ENCODE measurements at regions not wholly inside any gene's neighbourhood (a gene's known extent, or its start where the extent isn't known, plus 50 kb on each side); places are given as distances from the start of the nearest gene placed in this dataset.

DNA sequence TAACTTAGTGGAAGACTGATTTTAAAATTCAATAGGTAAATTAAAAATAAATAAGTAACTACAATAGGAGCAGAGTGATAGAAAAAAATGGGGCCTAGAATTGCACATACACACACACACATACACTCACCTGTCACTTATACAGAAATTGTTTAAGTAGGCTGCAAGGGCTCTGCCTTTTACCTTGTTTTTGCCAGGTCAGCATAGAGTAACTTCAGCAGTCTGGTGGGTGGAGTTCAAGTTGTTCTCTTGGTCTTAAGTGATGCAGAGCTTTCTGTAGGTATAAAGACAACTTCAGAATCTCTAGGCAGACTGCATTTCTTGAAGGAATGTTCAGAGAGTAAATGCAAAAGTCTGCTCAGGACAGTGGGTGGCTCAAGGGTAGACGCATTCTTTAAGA, 457.0 kb downstream of the INHBA start:
- TF ChIP-seq, protein P1, sequence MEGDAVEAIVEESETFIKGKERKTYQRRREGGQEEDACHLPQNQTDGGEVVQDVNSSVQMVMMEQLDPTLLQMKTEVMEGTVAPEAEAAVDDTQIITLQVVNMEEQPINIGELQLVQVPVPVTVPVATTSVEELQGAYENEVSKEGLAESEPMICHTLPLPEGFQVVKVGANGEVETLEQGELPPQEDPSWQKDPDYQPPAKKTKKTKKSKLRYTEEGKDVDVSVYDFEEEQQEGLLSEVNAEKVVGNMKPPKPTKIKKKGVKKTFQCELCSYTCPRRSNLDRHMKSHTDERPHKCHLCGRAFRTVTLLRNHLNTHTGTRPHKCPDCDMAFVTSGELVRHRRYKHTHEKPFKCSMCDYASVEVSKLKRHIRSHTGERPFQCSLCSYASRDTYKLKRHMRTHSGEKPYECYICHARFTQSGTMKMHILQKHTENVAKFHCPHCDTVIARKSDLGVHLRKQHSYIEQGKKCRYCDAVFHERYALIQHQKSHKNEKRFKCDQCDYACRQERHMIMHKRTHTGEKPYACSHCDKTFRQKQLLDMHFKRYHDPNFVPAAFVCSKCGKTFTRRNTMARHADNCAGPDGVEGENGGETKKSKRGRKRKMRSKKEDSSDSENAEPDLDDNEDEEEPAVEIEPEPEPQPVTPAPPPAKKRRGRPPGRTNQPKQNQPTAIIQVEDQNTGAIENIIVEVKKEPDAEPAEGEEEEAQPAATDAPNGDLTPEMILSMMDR (IDR thresholded peaks at IDR 0.05), result no peak
- Histone ChIP-seq H3K9me3 (no peaks in the 10 kb centered on the region), H3K4me1 (ENCODE audit: control insufficient read depth in 1 of 2, insufficient read depth in 1 of 2, low read depth in 1 of 2, low read length in 1 of 2) (no peaks in the 10 kb centered on the region), H3K27me3 (no peaks in the 10 kb centered on the region), H3K36me3 (no peaks in the 10 kb centered on the region), H3K27ac (no peak overlapping the region), H3K4me3 (ENCODE audit: low read depth in 1 of 2, low read length in 1 of 2) (no peak overlapping the region)

DNA sequence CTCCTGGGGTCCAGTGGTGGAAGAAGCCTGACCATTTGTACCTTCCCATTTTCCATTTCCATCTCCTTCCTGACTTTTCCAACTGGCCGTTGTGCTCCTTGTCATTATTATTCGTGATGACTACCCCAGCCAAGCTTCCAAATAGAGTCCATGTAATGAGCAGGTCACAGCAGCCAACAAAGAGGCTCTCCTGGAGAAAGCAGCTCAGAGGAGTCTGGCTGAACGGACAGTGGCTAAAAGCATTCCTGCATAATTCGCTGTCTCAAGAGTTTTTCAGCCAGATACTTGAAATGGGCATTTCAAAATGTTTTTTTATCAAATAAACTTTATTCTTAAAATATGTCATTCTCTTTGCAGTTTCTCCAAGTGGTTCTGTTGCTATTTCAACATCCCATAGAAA, 458.6 kb downstream of the INHBA start:
- Histone ChIP-seq H3K27ac (no peak overlapping the region), H3K9me3 (no peaks in the 10 kb centered on the region), H3K27me3 (no peaks in the 10 kb centered on the region), H3K36me3 (no peaks in the 10 kb centered on the region), H3K4me3 (ENCODE audit: low read depth in 1 of 2, low read length in 1 of 2) (no peak overlapping the region), H3K4me1 (ENCODE audit: control insufficient read depth in 1 of 2, insufficient read depth in 1 of 2, low read depth in 1 of 2, low read length in 1 of 2) (no peaks in the 10 kb centered on the region)
- TF ChIP-seq, protein P1 (IDR thresholded peaks at IDR 0.05), result no peak

DNA sequence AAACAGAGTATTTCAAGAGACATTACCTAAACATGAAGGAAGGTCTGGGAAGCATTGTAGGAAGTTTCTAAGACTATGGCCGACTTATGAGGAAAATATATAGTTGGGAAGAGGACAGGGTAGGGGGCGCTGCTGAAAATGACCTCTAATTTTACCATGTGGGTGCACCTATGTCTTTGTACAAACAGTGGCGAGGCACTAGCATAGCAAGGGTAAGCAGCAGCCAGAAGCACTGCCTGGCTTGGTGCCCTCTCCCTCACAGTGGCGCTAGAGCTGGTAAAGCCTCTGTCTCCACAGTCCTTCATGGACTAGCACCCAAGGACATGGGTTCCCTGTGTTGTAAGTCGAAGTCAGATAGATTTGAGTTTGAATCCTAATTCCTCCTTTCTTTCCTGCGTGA, 461.2 kb downstream of the INHBA start:
- no peaks in the 10 kb centered on the region for H3K4me1 ChIP-seq (ENCODE audit: control insufficient read depth in 1 of 2, insufficient read depth in 1 of 2, low read depth in 1 of 2, low read length in 1 of 2)
- H3K27ac ChIP-seq, result no peak overlapping the region
- no peak overlapping the region for H3K4me3 ChIP-seq (ENCODE audit: low read depth in 1 of 2, low read length in 1 of 2)
- no peaks in the 10 kb centered on the region for H3K9me3 ChIP-seq
- no peaks in the 10 kb centered on the region for H3K36me3 ChIP-seq
- TF ChIP-seq, protein P1 (IDR thresholded peaks at IDR 0.05), result no peak
- no peaks in the 10 kb centered on the region for H3K27me3 ChIP-seq

- no peak overlapping the region for H3K27ac ChIP-seq
- H3K4me1 ChIP-seq (ENCODE audit: control insufficient read depth in 1 of 2, insufficient read depth in 1 of 2, low read depth in 1 of 2, low read length in 1 of 2), result no peaks in the 10 kb centered on the region
- no peak overlapping the region for H3K4me3 ChIP-seq (ENCODE audit: low read depth in 1 of 2, low read length in 1 of 2)
- H3K27me3 ChIP-seq, result no peaks in the 10 kb centered on the region
- no peaks in the 10 kb centered on the region for H3K36me3 ChIP-seq
- H3K9me3 ChIP-seq, result no peaks in the 10 kb centered on the region
- TF ChIP-seq, protein P1 (IDR thresholded peaks at IDR 0.05), result no peak
Measured at GRCh38 chr7:41239596-41239995, 463.3 kb downstream of the INHBA start.

DNA sequence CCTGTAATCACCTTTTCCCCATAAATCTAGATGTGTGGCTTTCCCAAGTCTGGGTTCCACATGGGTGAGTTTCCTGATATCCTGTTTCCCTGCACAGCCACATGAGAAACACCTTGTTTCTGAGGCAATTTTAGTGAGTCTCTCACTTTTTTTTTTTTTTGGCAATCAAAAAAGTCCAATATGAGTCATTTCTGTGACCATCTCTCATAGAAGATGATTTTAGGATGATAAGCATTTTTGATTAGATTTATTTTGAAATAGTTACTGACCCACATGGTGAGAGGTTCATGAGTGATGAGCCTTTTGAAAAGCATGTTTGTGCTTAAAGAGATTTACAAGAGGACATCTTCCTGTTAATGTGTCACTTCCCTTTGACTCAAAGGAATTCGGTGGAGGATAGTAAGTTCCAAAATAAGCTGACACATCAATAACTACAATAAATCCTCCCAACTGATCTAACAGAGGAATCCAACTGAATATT, 464.0 kb downstream of the INHBA start:
- Histone ChIP-seq H3K4me3 (ENCODE audit: low read depth in 1 of 2, low read length in 1 of 2) (no peak overlapping the region), H3K27ac (no peak overlapping the region), H3K27me3 (no peaks in the 10 kb centered on the region), H3K36me3 (no peaks in the 10 kb centered on the region), H3K9me3 (no peaks in the 10 kb centered on the region), H3K4me1 (ENCODE audit: control insufficient read depth in 1 of 2, insufficient read depth in 1 of 2, low read depth in 1 of 2, low read length in 1 of 2) (no peaks in the 10 kb centered on the region)
- TF ChIP-seq, protein P1 (IDR thresholded peaks at IDR 0.05), result no peak

DNA sequence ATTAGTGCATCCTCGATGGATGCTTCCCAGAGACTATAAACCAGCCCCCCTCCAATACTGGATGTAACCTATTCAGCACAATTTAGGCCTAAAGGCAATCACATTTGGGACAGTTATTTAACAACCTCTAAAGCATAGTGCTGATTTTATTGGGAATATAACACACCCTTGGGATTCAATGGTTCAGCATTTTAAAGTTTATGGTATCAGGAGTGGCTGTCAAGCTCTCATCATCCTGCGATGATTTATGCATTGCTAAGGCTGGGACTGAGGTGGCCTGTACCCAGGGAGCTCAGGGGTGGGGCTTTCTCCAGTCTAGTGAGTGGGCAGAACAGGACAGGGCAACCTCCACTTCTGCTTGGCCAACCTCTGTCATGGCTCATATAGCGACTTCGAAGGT, 464.9 kb downstream of the INHBA start:
- H3K27me3 ChIP-seq, result no peaks in the 10 kb centered on the region
- no peak overlapping the region for H3K4me3 ChIP-seq (ENCODE audit: low read depth in 1 of 2, low read length in 1 of 2)

More for the DNA sequence above, 464.9 kb downstream of the INHBA start:
- H3K36me3 ChIP-seq, result no peaks in the 10 kb centered on the region
- no peaks in the 10 kb centered on the region for H3K9me3 ChIP-seq
- H3K27ac ChIP-seq, result no peak overlapping the region
- TF ChIP-seq, protein P1 (IDR thresholded peaks at IDR 0.05), result no peak
- H3K4me1 ChIP-seq (ENCODE audit: control insufficient read depth in 1 of 2, insufficient read depth in 1 of 2, low read depth in 1 of 2, low read length in 1 of 2), result no peaks in the 10 kb centered on the region
